OCI-LY7 (cell line): ENCODE measurements at regions not wholly inside any gene's neighbourhood (a gene's known extent, or its start where the extent isn't known, plus 50 kb on each side); places are given as distances from the start of the nearest gene placed in this dataset.

ENCODE experiments used
- BruUV-seq: library from RNA; stranded (reverse); fragments of 400-500 nt; replicated peaks from 2 replicates; lab custom pipeline; 2021; lab: Mats Ljungman, UMichigan
- CTCF ChIA-PET: fragments of 300-600 bp; sonication (Branson Sonifier 250); formaldehyde crosslinking; loops from one replicate; lab custom pipeline; 2022; ENCODE audit warnings: antibody characterized with exemption; ENCODE audit not compliant: unreplicated experiment; lab: Charles Lee
- POLR2A ChIA-PET: fragments of 300-600 bp; sonication (Branson Sonifier 250); formaldehyde crosslinking; loops from one replicate; lab custom pipeline; 2022; ENCODE audit warnings: antibody characterized with exemption; lab: Charles Lee
- DNase-seq: peaks from one replicate; pipeline ENCODE4 v3.0.0-alpha.2; 2015; ENCODE audit warnings: low spot score
- H2AFZ ChIP-seq: fragments of 200-600 bp; sonication (generic), shearing (Covaris generic); 2 replicates; pipeline ENCODE4 v1.6.1; 2014; ENCODE audit warnings: mild to moderate bottlenecking, antibody characterized with exemption, low read length, moderate library complexity
- H3K27ac ChIP-seq: fragments of 200-600 bp; sonication (generic); 2 replicates; pipeline ENCODE4 v1.5.1; 2014; ENCODE audit warnings: mixed run types, low read depth, mild to moderate bottlenecking, moderate library complexity, low read length, inconsistent platforms; ENCODE audit not compliant: poor library complexity, severe bottlenecking
- H3K36me3 ChIP-seq: fragments of 200-600 bp; sonication (generic); 2 replicates; pipeline ENCODE4 v1.6.1; 2014; ENCODE audit warnings: mild to moderate bottlenecking, antibody characterized with exemption, low read length, moderate library complexity, mixed read lengths; ENCODE audit not compliant: insufficient read depth
- H3K4me1 ChIP-seq: fragments of 200-600 bp; sonication (generic); 2 replicates; pipeline ENCODE4 v1.5.1; 2014; ENCODE audit warnings: mild to moderate bottlenecking, low read length; ENCODE audit not compliant: insufficient read depth, poor library complexity, severe bottlenecking
- H3K4me2 ChIP-seq: fragments of 200-600 bp; sonication (generic); 2 replicates; pipeline ENCODE4 v1.6.1; 2014; ENCODE audit warnings: mild to moderate bottlenecking, low read length
- H3K4me3 ChIP-seq: fragments of 200-600 bp; sonication (generic); 2 replicates; pipeline ENCODE4 v1.5.1; 2014; ENCODE audit warnings: mild to moderate bottlenecking, low read depth, low read length; ENCODE audit not compliant: poor library complexity, severe bottlenecking
- H3K79me2 ChIP-seq: fragments of 200-600 bp; sonication (generic); 2 replicates; pipeline ENCODE4 v1.6.1; 2016; ENCODE audit warnings: low read depth, mild to moderate bottlenecking, low read length, moderate library complexity, mixed read lengths; ENCODE audit not compliant: insufficient read depth
- H3K9me2 ChIP-seq: fragments of 200-600 bp; sonication (generic); 2 replicates; pipeline ENCODE4 v1.6.1; 2016; ENCODE audit warnings: mild to moderate bottlenecking, low read length, mixed read lengths; ENCODE audit not compliant: insufficient read depth
- H3K9me3 ChIP-seq: fragments of 200-600 bp; sonication (generic); 2 replicates; pipeline ENCODE4 v1.6.1; 2014; ENCODE audit warnings: mild to moderate bottlenecking, mixed run types, low read length, mixed read lengths
- H4K20me1 ChIP-seq: fragments of 200-600 bp; sonication (generic); 2 replicates; pipeline ENCODE4 v1.6.1; 2014; ENCODE audit warnings: mild to moderate bottlenecking, antibody characterized with exemption, low read length, moderate library complexity, mixed read lengths; ENCODE audit not compliant: insufficient read depth
- CTCF ChIP-seq: fragments of 200-600 bp; sonication (generic); conservative IDR thresholded peaks from 2 replicates; pipeline ENCODE4 v1.5.1; 2014; ENCODE audit warnings: mild to moderate bottlenecking, antibody characterized with exemption, low read length, moderate library complexity, mixed read lengths
- EZH2phosphoT487 ChIP-seq: fragments of 200-600 bp; sonication (generic); IDR thresholded peaks from 2 replicates; pipeline ENCODE4 v1.6.1; 2018; ENCODE audit warnings: low read depth, borderline replicate concordance, mild to moderate bottlenecking, mixed run types, antibody characterized with exemption, low read length, moderate library complexity, mixed read lengths
- intact Hi-C: fragments of 100-400 bp; cut with micrococcal nuclease; formaldehyde crosslinking; loops from one replicate; pipeline ENCODE4 v1.10.0; 2022; ENCODE audit not compliant: unreplicated experiment

- Histone ChIP-seq H3K4me1 (no peaks in the 10 kb centered on the region), H3K36me3 (no peaks in the 10 kb centered on the region), H2AFZ (no peak overlapping the region), H3K79me2 (no peaks in the 10 kb centered on the region), H3K9me2 (no peaks in the 10 kb centered on the region), H3K4me3 (no peak overlapping the region), H4K20me1 (no peaks in the 10 kb centered on the region), H3K9me3 (no peaks in the 10 kb centered on the region), H3K4me2 (no peak overlapping the region), H3K27ac (no peak overlapping the region)
- ChIA-PET POLR2A (no interaction called here), CTCF (no interaction called here)
- no TSS peak for BruUV-seq
- intact Hi-C loops: no loop called here
- TF ChIP-seq EZH2phosphoT487 (no peak), CTCF (no peak)
- DNase-seq: no peak
Observed at GRCh38 chr5:161086461-161086860, 234.4 kb upstream of the ATP10B start.

GRCh38 chr5:161085056-161085455 is 233.0 kb upstream of the ATP10B start:
- H3K36me3 ChIP-seq: no peaks in the 10 kb centered on the region
- TF ChIP-seq EZH2phosphoT487 (no peak), CTCF (no peak)
- no peaks in the 10 kb centered on the region for H3K79me2 ChIP-seq
- BruUV-seq: no TSS peak
- no peaks in the 10 kb centered on the region for H3K9me2 ChIP-seq
- no peaks in the 10 kb centered on the region for H3K9me3 ChIP-seq
- no peak overlapping the region for H2AFZ ChIP-seq
- no peak overlapping the region for H3K4me3 ChIP-seq
- H4K20me1 ChIP-seq: no peaks in the 10 kb centered on the region
- DNase-seq: no peak
- intact Hi-C loops: no loop called here
- CTCF ChIA-PET: no interaction called here
- H3K27ac ChIP-seq: no peak overlapping the region
- POLR2A ChIA-PET: no interaction called here
- H3K4me2 ChIP-seq: no peak overlapping the region
- no peaks in the 10 kb centered on the region for H3K4me1 ChIP-seq

GRCh38 chr5:161084115-161084514 is 232.1 kb upstream of the ATP10B start:
- H3K36me3 ChIP-seq: no peaks in the 10 kb centered on the region
- intact Hi-C loops: no loop called here
- H4K20me1 ChIP-seq: no peaks in the 10 kb centered on the region
- H3K4me2 ChIP-seq: no peak overlapping the region
- BruUV-seq: no TSS peak
- no peaks in the 10 kb centered on the region for H3K79me2 ChIP-seq
- no peak overlapping the region for H3K4me3 ChIP-seq
- TF ChIP-seq CTCF (no peak), EZH2phosphoT487 (no peak)
- DNase-seq: no peak
- ChIA-PET CTCF (no interaction called here), POLR2A (interaction anchor here (0.7 kb wide), 1 partner anchor 619 kb away, joined by 3 read pairs; no protein-coding TSS in a partner anchor)
- H3K4me1 ChIP-seq: no peaks in the 10 kb centered on the region
- H3K9me2 ChIP-seq: no peaks in the 10 kb centered on the region
- no peak overlapping the region for H3K27ac ChIP-seq
- no peaks in the 10 kb centered on the region for H3K9me3 ChIP-seq
- no peak overlapping the region for H2AFZ ChIP-seq
